SJSA1 (cell line): ENCODE measurements at regions not wholly inside any gene's neighbourhood (a gene's known extent, or its start where the extent isn't known, plus 50 kb on each side); places are given as distances from the start of the nearest gene placed in this dataset.
"Not testable (repeated sequence)": the region's sequence is repeated elsewhere in the genome, so short reads cannot be mapped to it uniquely, and the experiment has no call there.

Source experiments
- DNase-seq, 2 experiments: peaks; one replicate each; pipeline ENCODE4 v3.0.0-alpha.2; 2015 to 2020; ENCODE audit warnings: low spot score in 2 of 2, low read depth in 1 of 2
- H3K27ac ChIP-seq: fragments of 250-450 bp; sonication (Bioruptor Pico); 2 replicates; pipeline ENCODE4 v1.5.1; 2020; ENCODE audit warnings: mild to moderate bottlenecking, moderate library complexity
- H3K27me3 ChIP-seq: fragments of 250-450 bp; sonication (Bioruptor Pico); replicated peaks from 2 replicates; pipeline ENCODE4 v1.5.1; 2020; ENCODE audit warnings: mild to moderate bottlenecking, moderate library complexity
- H3K36me3 ChIP-seq: fragments of 250-450 bp; sonication (Bioruptor Pico); 2 replicates; pipeline ENCODE4 v1.5.1; 2020; ENCODE audit warnings: mild to moderate bottlenecking
- H3K4me1 ChIP-seq: fragments of 250-450 bp; sonication (Bioruptor Pico); replicated peaks from 2 replicates; pipeline ENCODE4 v1.6.1; 2021; ENCODE audit warnings: mild to moderate bottlenecking
- H3K4me3 ChIP-seq: fragments of 250-450 bp; sonication (Bioruptor Pico); 2 replicates; pipeline ENCODE4 v1.5.1; 2020; ENCODE audit warnings: mild to moderate bottlenecking
- H3K9me3 ChIP-seq: fragments of 250-450 bp; sonication (Bioruptor Pico); replicated peaks from 2 replicates; pipeline ENCODE4 v1.5.1; 2020; ENCODE audit warnings: mild to moderate bottlenecking

GRCh38 chrX:773292-774025 is 142.9 kb downstream of the SHOX start:
- no peaks in the 10 kb centered on the region for H3K4me1 ChIP-seq
- 0 out of 2 replicates have a peak, but pooled peaks cover 13% of the 10 kb centered on the region for H3K9me3 ChIP-seq
- H3K36me3 ChIP-seq = no peaks in the 10 kb centered on the region
- H3K27ac ChIP-seq = no peak overlapping the region
- no peak overlapping the region for H3K4me3 ChIP-seq
- H3K27me3 ChIP-seq = no peaks in the 10 kb centered on the region
- DNase-seq = no peak

DNA sequence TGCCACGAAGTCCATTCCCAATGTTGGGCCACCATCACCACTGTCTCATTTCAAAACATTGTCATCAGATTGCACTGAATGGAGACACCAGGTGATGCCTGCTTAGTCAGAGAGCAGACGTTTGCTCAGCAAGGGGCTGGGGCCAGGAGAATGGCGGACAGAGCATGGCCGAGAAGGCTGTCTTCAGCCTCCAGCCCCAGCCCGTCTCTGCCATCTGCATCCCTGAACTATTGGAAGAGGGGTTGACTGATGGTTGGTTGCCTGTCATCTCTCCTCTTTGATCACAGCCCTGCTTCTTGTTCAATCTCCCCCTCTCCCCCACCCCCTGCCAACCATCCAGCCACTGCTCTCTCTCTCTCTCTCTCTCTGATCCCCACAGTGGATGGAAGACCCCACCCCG is 140.9 kb downstream of the SHOX start:
- Histone ChIP-seq H3K9me3 (0 out of 2 replicates have a peak, but pooled peaks cover 7% of the 10 kb centered on the region), H3K27me3 (no peaks in the 10 kb centered on the region), H3K4me3 (no peak overlapping the region), H3K36me3 (no peaks in the 10 kb centered on the region), H3K4me1 (no peaks in the 10 kb centered on the region), H3K27ac (no peak overlapping the region)
- DNase-seq = no peak

- no peak overlapping the region for H3K4me3 ChIP-seq
- no peak for DNase-seq
- 0 out of 2 replicates have a peak, but pooled peaks cover 3% of the 10 kb centered on the region for H3K9me3 ChIP-seq
- no peaks in the 10 kb centered on the region for H3K4me1 ChIP-seq
- no peaks in the 10 kb centered on the region for H3K36me3 ChIP-seq
- H3K27me3 ChIP-seq = no peaks in the 10 kb centered on the region
- H3K27ac ChIP-seq = no peak overlapping the region
These were observed 139.2 kb downstream of the SHOX start for GRCh38 chrX:769796-770195.

DNA sequence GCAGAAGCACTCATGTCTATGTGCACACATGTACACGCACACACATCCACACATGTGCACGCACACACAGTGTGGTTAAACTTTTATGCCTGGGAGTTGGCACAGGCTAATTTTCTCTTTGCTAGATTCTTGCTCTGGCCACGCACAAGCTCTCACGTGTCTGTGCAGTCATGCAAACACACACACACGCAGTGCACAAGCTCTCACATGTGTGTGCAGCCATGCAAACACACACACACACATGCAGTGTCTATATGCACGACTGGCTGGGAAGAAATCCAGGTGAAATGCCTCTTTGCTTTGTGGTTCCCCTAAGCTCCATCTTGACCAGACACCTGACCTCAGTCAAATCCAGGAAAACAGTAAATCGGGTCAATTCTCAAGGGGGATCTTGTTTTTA is 138.0 kb downstream of the SHOX start:
- no peaks in the 10 kb centered on the region for H3K27me3 ChIP-seq
- 0 out of 2 replicates have a peak, but pooled peaks cover 2% of the 10 kb centered on the region for H3K9me3 ChIP-seq
- H3K4me1 ChIP-seq = no peaks in the 10 kb centered on the region
- no peak overlapping the region for H3K27ac ChIP-seq
- H3K36me3 ChIP-seq = no peaks in the 10 kb centered on the region
- no peak for DNase-seq
- H3K4me3 ChIP-seq = no peak overlapping the region

DNA sequence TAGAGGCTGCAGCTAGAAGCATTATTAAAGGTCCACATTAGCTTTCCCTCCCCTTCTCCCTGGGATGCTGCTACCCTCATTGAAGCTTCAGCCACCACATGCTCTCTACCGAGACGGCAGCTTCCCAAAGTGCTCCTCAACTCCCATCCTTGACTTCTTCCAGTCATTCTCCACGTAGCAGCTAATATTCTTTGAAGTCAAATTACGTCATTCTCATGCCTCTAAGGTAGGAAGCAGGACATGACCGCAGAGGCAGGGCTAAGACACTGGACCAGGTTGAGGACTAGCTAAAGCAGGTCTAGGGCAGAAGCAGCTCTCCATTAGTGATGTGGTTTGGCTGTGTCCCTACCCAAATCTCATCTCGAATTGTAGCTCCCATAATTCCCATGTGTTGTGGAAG is 128.3 kb downstream of the SHOX start:
- H3K36me3 ChIP-seq = no peaks in the 10 kb centered on the region
- no peaks in the 10 kb centered on the region; the same call in 1 of the 2 replicates for H3K9me3 ChIP-seq

GRCh38 chrX:750812-751211 is 120.2 kb downstream of the SHOX start:
- Histone ChIP-seq H3K4me1 (no peaks in the 10 kb centered on the region), H3K27ac (no peak overlapping the region), H3K36me3 (no peaks in the 10 kb centered on the region), H3K27me3 (no peaks in the 10 kb centered on the region), H3K4me3 (no peak overlapping the region), H3K9me3 (no peaks in the 10 kb centered on the region; the same call in 1 of the 2 replicates)
- DNase-seq = no peak

More for the DNA sequence above, 128.3 kb downstream of the SHOX start:
- DNase-seq = no peak
- no peak overlapping the region for H3K4me3 ChIP-seq
- no peaks in the 10 kb centered on the region for H3K27me3 ChIP-seq
- H3K27ac ChIP-seq = no peak overlapping the region
- no peaks in the 10 kb centered on the region for H3K4me1 ChIP-seq

GRCh38 chrX:750263-750662 is 119.7 kb downstream of the SHOX start:
- no peaks in the 10 kb centered on the region for H3K36me3 ChIP-seq
- no peak overlapping the region for H3K4me3 ChIP-seq
- no peak overlapping the region for H3K27ac ChIP-seq
- no peak for DNase-seq
- H3K27me3 ChIP-seq = no peaks in the 10 kb centered on the region
- H3K4me1 ChIP-seq = no peaks in the 10 kb centered on the region
- H3K9me3 ChIP-seq = peaks cover 3% of the 10 kb centered on the region; the same call in 1 of the 2 replicates

DNA sequence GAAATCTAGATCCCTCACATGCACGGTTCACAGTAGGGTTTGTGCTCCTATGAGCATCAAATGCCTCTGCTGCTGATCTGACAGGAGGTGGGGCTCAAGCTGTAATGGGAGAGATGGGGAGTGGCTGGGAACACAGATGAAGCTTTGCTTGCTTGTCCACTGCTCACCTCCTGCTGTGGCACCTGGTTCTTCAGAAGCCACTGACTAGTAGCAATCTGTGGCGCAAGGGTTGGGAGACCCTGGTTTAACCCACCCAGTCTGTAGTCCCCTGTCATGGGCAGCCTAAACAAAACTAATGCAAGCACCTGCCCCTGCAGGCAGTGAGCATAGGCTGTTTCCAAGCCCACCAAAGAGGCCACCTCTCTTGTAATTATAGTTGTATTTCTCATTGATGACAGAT is 116.6 kb downstream of the SHOX start:
- H3K36me3 ChIP-seq = no peaks in the 10 kb centered on the region
- no peaks in the 10 kb centered on the region for H3K27me3 ChIP-seq
- no peaks in the 10 kb centered on the region for H3K4me1 ChIP-seq
- no peak overlapping the region for H3K4me3 ChIP-seq
- DNase-seq = no peak
- no peak overlapping the region for H3K27ac ChIP-seq
- peaks cover 7% of the 10 kb centered on the region; the same call in 1 of the 2 replicates for H3K9me3 ChIP-seq

DNA sequence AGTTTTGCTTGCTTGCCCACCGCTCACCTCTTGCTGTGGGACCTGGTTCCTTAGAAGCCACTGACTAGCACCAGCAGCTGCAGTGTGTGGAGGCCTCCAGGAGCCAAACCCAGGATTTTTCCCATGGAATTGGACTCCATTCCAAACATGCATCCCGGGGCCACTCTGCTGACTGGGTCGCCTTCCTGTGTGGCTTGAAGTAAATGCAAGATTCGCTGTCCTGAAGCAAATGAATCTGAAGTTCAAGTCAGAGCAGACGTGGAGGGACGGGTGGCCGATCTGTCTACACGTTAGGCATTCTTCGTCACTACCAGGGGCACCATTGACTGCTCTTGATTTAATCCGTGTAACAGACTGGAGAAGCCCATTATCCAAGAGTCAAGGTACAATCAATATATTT is 109.0 kb downstream of the SHOX start:
- DNase-seq = no peak
- Histone ChIP-seq H3K36me3 (no peaks in the 10 kb centered on the region), H3K4me3 (no peak overlapping the region), H3K9me3 (peaks cover 14% of the 10 kb centered on the region), H3K27ac (no peak overlapping the region), H3K27me3 (no peaks in the 10 kb centered on the region), H3K4me1 (no peaks in the 10 kb centered on the region)

DNA sequence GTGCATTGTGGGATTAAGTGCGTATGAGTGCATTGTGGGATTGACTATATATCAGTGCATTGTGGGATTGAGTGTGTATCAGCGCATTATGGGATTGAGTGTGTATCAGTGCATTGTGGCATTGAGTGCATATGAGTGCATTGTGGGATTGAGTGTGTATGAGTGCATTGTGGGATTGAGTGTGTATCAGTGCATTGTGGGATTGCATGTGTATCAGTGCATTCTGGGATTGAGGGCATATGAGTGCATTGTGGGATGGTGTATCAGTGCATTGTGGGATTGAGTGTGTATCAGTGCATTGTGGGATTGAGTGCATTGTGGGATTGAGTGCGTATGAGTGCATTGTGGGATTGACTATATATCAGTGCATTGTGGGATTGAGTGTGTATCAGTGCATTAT is 106.4 kb downstream of the SHOX start:
- not testable (repeated sequence) for DNase-seq, H3K4me1 ChIP-seq, H3K36me3 ChIP-seq, H3K27me3 ChIP-seq, H3K4me3 ChIP-seq, H3K27ac ChIP-seq
- H3K9me3 ChIP-seq = peaks cover 11% of the 10 kb centered on the region; the same call in 1 of the 2 replicates

- Histone ChIP-seq H3K27me3 (no peaks in the 10 kb centered on the region), H3K36me3 (no peaks in the 10 kb centered on the region), H3K9me3 (peaks cover 7% of the 10 kb centered on the region; the same call in 1 of the 2 replicates), H3K4me1 (no peaks in the 10 kb centered on the region), H3K27ac (no peak overlapping the region), H3K4me3 (no peak overlapping the region)
- no peak for DNase-seq
These were observed 103.8 kb downstream of the SHOX start for GRCh38 chrX:734362-734761.

DNA sequence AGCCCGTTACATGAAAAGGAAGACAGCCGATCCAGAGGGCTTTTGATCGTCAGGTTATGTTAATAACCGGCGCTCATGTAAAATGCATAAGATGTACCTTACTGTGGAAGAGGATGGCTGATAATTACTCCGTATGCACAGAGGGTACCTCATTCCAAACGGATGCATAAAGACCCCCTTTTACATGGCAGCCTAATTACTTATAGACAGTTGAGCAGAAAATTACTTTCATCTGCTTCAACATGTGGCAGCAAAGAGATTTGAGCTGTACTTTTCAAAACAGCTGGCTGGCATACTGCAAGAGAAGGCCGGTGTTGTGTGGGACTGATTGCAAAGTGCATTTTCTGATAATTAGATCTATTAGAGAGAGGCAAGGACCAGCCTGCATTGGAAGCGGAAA is 103.4 kb downstream of the SHOX start:
- Histone ChIP-seq H3K4me3 (no peak overlapping the region), H3K4me1 (no peaks in the 10 kb centered on the region), H3K27ac (no peak overlapping the region), H3K27me3 (no peaks in the 10 kb centered on the region), H3K9me3 (peaks cover 7% of the 10 kb centered on the region; the same call in 1 of the 2 replicates), H3K36me3 (no peaks in the 10 kb centered on the region)
- no peak for DNase-seq

- no peaks in the 10 kb centered on the region for H3K36me3 ChIP-seq
- 0 out of 2 replicates have a peak, but pooled peaks cover 3% of the 10 kb centered on the region for H3K9me3 ChIP-seq
- H3K4me3 ChIP-seq = no peak overlapping the region
- no peaks in the 10 kb centered on the region for H3K27me3 ChIP-seq
- DNase-seq = peak in 1 of 2 experiments; percentile 18
- no peak overlapping the region for H3K27ac ChIP-seq
- H3K4me1 ChIP-seq = no peaks in the 10 kb centered on the region
These were observed 99.2 kb downstream of the SHOX start for GRCh38 chrX:729583-730409.

DNA sequence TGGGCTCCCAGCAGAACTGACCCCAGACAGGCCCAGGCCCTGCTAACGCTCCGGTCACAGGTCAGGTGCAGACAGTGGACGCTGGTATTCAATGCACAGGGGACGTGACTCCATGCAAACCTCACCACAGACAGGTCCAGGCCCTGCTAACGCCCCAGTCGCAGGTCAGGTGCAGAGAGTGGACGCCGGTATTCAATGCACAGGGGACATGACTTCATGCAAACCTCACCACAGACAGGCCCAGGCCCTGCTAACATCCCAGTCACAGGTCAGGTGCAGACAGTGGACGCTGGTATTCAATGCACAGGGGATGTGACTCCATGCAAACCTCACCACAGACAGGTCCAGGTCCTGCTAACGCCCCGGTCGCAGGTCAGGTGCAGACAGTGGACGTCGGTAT is 98.5 kb downstream of the SHOX start:
- DNase-seq, H3K27me3 ChIP-seq, H3K4me3 ChIP-seq, H3K4me1 ChIP-seq, H3K27ac ChIP-seq, H3K9me3 ChIP-seq, H3K36me3 ChIP-seq: not testable (repeated sequence)
